ENCODE measurements at regions not wholly inside any gene's neighbourhood (a gene's known extent, or its start where the extent isn't known, plus 50 kb on each side); places are given as distances from the start of the nearest gene placed in this dataset.

- TF ChIP-seq EP300 (IDR thresholded peaks at IDR 0.05) (no peak), POLR2A (IDR thresholded peaks at IDR 0.05) (no peak)
Measured at GRCh38 chr20:24236963-24237362, 232.5 kb upstream of the SYNDIG1 start.

All from tibial nerve (tissue), 3 donors.